Left renal pelvis (tissue), 4 donors: ENCODE measurements at regions not wholly inside any gene's neighbourhood (a gene's known extent, or its start where the extent isn't known, plus 50 kb on each side); places are given as distances from the start of the nearest gene placed in this dataset.

Source experiments
- DNase-seq, 4 donors: peaks; one replicate each; pipeline ENCODE4 v3.0.0-alpha.2; 2013; ENCODE audit warnings: low read depth in 4 of 4, low spot score in 3 of 4

GRCh38 chr12:92650228-92650822, 52.5 kb upstream of the PLEKHG7 start:
- DNase-seq = no peak

GRCh38 chr12:92649511-92650227, 53.1 kb upstream of the PLEKHG7 start:
- DNase-seq = peak; percentile 47 to 60 (median 52)

GRCh38 chr12:92648242-92649031, 54.4 kb upstream of the PLEKHG7 start:
- no peak for DNase-seq

- DNase-seq = no peak
Measured at GRCh38 chr12:92641291-92641690, 61.5 kb upstream of the PLEKHG7 start.

GRCh38 chr12:92640691-92641090, 62.1 kb upstream of the PLEKHG7 start:
- DNase-seq = no peak

- no peak for DNase-seq
Measured at GRCh38 chr12:92639017-92639416, 63.8 kb upstream of the PLEKHG7 start.

- DNase-seq = no peak
Measured at GRCh38 chr12:92634730-92635129, 68.1 kb upstream of the PLEKHG7 start.

GRCh38 chr12:92634202-92634601, 68.6 kb upstream of the PLEKHG7 start:
- DNase-seq = no peak

- DNase-seq = no peak
Measured at GRCh38 chr12:92630968-92631367, 71.8 kb upstream of the PLEKHG7 start.

- DNase-seq = peak; percentile 32 to 48 (median 44)
Measured at GRCh38 chr12:92629349-92630065, 73.3 kb upstream of the PLEKHG7 start.

GRCh38 chr12:92628476-92628875, 74.3 kb upstream of the PLEKHG7 start:
- DNase-seq = no peak

- no peak for DNase-seq
Measured at GRCh38 chr12:92627511-92627910, 75.3 kb upstream of the PLEKHG7 start.

- no peak for DNase-seq
Measured at GRCh38 chr12:92625639-92626310, 77.0 kb upstream of the PLEKHG7 start.

- DNase-seq = no peak
Measured at GRCh38 chr12:92624236-92624635, 78.6 kb upstream of the PLEKHG7 start.

GRCh38 chr12:92623386-92623785, 79.4 kb upstream of the PLEKHG7 start:
- no peak for DNase-seq

GRCh38 chr12:92621833-92622232, 81.0 kb upstream of the PLEKHG7 start:
- DNase-seq = no peak

GRCh38 chr12:92621312-92621711, 81.5 kb upstream of the PLEKHG7 start:
- no peak for DNase-seq

GRCh38 chr12:92619730-92620684, 82.8 kb upstream of the PLEKHG7 start:
- no peak for DNase-seq

GRCh38 chr12:92619026-92619425, 83.8 kb upstream of the PLEKHG7 start:
- DNase-seq = no peak
